Hematopoietic multipotent progenitor cell treated with erythropoietin and hydrocortisone succinate and interleukin-3 and kit ligand, for 17 days (in vitro differentiated cells): ENCODE measurements at regions not wholly inside any gene's neighbourhood (a gene's known extent, or its start where the extent isn't known, plus 50 kb on each side); places are given as distances from the start of the nearest gene placed in this dataset.
"Not testable (repeated sequence)": the region's sequence is repeated elsewhere in the genome, so short reads cannot be mapped to it uniquely, and the experiment has no call there.

Experiments
- DNase-seq: peaks from one replicate; pipeline ENCODE4 v3.0.0-alpha.2; 2015; ENCODE audit warnings: low spot score

DNA sequence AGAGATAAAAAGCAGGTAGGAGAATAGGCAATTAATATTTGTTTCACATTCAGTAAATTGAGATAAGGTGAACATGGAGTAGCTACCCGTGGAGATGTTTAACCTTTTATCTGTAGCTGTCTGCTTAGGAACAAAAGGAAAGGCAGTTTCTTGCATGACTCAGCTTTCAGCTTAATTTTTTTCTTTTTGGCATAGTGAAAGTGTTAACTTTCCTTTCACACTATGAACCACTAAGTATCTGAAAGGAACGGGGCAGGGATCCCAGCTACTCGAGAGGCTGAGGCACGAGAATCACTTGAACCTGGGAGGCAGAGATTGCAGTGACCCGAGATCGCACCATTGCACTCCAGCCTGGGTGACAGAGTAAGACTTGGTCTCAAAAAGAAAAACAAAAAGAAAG lies 176.0 kb downstream of the LACC1 start:
- not testable (repeated sequence) for DNase-seq

DNA sequence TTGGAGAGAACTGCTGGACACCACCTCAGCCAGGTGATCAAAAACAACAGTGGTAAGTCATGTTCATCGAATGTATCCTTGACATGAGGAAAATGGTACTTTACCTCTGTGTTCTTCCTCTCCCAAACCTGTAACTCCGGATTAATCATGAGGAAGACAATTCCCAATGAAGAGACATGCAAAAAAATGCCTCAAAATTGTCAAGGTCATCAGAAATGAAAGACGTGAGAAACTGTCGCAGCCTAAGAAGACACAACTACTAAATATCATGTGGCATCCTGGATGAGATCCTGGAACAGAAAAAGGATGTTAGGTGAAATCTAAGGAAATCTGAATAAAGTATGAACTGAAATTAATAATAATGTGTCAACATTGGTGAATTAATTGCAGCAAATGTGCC lies 178.4 kb downstream of the LACC1 start:
- no peak for DNase-seq

DNA sequence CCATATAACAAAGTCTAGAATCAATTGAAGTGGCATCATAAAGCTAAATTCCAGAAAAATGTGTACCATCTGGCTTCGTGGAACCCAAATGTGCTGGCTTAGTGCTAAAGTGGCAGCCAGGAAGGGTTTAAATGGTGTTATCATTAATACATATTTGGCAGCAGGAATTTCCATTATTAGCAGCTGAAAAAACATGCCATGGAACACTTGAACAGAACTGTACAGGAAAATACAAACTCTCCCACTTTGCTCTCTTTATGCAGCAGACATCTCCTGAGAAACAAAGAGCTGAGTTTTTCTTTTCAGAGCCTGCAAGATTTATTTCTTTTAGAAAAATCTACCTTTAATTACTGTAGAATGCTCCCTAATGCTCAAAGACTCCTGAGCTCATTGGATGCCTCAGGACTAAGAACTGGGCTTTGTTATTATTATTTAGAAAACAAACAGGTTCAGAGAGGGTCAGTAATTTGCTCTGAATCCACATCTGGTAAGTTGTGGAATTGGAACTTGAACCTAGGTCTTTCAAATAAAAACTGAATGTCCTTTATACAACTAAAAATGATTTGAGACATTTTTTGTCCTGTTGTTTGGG lies 179.0 kb downstream of the LACC1 start:
- DNase-seq, result no peak

DNA sequence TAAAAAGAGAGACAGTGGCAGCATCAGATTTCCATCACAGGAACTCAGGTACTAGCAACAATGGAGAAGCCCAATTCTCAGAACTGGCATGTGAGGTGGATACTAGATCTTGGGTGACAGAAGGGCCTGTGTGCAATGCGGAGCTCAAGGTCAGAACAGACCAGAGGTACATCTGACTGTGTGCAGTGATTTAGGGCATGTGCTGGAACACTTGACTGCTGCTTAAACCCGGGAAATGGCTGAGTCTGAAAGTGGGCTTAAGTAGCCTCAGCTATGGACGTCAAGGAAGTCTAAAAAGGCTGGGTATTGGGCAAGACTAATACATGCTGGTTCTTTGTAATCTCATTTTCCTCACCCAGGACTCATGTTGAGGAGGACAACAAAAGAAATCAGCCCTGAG lies 182.2 kb downstream of the LACC1 start:
- no peak for DNase-seq

DNA sequence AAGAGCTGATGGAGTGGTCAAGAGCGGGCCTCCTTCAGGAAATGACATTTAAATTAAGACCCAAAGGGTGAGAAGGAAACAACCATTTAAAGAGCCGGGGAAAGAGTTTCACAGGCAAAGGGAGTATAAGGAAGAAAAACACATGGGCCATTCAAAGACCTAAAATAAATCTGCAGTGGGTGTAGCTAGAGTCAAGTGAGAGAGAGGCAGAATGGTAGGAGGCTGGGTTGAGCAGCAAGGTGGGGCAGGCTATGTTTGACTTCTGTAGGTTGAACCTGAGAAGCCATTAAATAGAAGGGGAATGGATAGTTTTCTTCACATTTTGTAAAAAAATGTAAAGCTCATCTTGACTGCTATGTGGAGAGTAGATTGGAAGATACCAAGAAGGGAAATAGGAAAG lies 183.8 kb downstream of the LACC1 start:
- no peak for DNase-seq

DNA sequence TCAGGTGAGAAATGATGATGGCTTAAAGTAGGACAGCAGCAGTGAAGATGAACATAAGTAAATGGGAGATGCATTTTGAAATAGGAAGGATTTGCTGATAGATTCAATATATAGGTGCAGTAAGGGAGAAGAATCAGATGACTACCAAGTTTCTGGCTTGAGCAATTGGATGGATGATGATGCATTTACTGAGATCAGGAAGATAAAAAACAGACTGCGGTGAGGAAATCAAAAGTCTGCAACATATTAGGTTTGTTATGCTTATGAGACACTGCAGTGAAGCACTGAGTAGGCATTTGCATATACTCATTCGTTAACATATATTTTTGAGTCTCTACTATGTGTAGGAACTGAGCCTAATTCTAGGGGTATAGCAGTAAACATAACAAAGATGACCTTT lies 184.2 kb downstream of the LACC1 start:
- no peak for DNase-seq

DNA sequence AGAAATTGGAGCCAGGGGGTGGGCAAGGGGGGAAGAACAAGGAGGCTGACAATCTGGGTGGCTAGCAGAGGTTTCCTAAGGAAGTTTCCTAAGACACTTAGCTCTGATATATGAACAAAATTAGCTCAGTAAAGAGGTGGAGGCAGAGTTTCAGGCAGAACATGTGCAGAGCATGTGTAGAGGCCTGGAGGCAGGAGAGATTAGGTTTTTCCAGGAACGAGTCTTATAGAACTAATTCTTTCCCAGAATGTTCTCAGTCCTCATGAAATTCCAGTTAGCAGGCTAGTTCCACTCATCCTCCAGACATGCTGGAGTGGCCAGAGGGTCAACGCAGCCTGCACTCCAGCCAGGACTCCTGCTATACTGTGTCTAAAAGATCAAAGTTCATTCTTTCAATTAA lies 184.7 kb downstream of the LACC1 start:
- no peak for DNase-seq

DNA sequence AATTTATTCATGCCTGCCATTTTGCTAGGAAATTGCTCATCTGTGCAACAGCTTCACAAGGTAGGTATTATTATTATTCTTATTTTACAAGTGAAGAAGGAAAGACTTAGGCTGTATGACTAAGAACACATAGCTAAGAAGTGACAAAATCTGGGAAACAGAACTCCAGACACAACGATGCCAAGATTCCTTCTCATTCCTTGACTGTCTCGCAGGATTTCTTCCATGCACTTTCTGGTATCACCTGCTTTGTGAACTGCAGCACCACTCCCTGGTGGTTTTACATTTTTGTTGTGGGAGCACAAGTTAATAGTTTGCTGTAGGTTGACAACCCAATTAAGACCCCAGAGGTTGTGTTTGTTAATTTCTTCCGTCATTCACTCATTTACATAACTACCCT lies 188.5 kb downstream of the LACC1 start:
- no peak for DNase-seq

DNA sequence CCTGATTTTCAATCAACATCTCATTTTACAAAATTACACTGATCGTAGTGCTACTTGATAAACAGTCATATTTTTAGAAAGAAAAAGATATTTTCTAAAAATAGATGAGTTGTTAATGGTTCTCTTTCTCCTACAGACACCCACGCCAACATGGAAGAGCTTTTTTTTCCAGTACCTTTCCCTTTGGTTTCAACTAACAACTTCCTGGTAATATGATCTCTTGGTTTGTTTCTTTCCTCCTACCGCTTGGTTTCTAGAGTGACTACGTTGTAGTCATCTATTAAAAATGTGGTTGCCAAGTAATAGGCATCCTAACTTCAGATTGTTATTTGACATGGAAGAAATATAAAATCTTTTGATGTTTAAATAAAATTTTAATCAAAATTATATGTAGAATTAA lies 189.0 kb downstream of the LACC1 start:
- DNase-seq, result no peak

DNA sequence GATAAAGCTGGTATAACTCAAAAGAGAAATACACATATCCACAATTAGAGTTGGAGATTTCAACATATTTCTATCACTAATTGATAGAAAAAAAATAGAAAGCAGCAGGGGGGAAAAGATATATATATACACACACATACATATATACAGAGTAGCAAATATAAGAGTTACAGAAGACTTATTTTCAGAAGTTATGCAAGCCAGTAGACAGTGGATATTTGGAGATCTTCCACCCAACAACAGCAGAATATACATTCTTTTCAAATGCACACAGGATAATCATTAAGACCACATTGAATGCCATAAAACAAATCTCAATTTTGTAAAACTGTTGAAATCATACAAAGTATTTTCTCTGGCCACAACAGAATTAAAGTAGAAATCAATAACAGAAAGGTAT lies 192.8 kb downstream of the LACC1 start:
- no peak for DNase-seq

DNA sequence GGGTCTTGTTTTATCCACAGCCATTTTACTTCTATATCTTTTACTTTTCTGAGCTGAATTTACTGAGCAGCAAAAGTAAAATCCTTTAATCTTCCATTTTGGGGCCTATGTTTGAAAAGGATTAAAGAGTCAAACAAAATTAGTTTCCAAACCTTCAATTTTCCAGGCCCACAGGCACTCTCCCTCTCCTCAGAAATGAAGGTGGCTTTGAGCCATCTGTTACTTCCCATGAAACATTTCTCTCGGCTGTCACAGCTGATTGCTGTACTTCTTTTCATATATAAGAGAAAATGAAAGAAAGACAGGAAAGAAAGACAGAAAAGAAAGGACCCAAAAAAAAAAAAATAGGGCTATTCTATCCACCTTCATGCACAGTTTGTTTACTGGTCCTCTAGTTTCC lies 194.9 kb downstream of the LACC1 start:
- DNase-seq, result no peak

DNA sequence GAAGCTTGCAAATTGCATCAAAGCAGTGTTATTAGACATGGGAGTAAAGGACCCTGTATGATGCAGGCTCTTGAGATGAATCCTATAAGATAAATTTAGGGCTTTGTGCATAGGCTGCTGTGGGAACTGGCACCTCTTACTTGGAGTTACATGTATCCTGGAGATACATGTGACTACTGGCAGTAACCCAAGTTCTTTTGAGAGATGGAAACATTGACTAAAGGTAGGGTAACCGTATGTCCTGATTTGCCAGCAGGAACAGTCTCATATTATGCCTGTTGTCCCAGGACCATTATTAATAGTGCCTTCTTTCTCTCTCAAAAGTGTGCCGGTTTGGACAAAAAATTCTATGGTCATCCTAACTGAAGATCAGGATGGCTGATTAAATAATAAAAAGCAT lies 195.4 kb downstream of the LACC1 start:
- no peak for DNase-seq

DNA sequence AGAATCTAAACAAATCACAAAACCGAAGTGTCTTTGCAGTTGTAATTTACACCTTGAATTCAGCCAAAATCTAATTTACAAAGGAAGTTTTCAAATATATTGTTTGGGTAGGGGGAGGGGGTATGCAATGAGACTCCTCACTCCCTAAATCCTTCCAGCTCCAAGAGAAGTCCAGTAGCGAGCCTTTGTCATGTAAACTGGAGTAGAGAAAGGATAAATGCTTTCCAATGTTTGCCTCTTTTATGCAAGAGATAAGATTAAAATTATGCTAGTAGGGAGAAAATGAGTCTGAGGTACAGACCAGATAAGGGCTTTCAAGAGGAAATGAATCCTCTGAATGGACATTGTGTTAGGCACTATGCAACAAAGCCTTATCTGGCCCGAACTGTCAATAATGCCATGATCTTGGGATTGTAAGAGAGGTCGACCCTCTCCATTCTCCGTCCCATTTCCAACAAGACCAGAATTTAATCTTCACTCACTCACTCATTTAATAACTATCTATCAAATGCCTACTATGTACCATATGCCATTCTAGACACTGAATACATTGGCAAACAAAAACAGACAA lies 199.2 kb downstream of the LACC1 start:
- DNase-seq, result no peak

DNA sequence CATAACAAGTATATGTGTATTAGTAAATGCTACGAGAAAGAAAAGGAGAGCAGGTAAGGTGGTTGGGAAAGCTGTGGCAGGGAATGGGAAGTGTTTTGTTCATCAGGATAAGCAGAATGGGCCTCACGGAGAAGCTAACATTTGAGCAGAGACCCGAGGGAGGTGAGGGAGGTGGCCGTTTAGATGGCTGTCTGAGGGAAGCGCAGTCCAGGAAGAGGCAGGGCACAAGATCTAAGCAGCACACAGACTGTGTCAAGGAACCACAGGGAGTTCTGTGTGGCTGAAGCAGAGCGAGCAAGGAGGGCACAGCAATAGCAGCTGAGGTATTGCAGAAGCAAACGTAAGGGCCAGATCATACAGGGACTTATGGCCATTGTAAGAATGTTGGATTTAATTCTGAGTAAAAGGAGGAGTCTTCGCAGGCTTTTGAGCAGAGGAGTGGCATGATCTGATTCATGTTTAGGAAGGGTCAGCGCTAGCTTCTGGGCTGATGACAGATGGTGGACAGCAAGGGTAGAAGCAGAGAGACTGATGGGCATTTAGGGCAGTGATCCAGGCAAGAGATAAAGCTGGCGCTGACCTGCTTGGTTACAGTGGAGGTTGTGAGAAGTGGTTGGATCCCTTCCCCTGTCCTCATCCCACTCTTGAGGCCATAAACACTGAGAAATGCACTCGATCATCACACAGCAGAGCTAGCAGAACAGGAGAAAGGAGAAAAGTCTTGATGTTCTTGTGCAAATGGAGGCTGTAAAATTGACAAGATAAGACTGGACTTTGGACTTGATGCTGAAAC lies 199.9 kb downstream of the LACC1 start:
- no peak for DNase-seq

DNA sequence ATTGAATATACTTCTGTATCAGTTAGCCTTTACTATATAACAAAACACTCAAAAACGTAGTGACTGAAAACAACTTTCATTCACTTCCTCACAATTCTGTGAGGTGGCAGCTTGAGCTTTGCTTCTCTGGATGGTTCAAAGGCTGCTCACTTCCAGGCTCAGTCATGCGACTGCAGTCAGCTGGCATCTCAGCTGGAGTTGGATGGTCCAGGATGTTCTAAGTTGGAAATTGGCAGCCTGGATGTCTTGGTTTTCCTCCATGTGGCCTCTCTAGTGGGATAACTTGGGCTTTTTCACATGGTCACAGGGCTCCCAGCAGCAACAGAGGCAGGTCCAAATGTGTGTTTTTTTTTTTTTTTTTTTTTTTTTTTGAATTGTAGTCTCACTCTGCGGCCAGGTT lies 204.4 kb downstream of the LACC1 start:
- no peak for DNase-seq

DNA sequence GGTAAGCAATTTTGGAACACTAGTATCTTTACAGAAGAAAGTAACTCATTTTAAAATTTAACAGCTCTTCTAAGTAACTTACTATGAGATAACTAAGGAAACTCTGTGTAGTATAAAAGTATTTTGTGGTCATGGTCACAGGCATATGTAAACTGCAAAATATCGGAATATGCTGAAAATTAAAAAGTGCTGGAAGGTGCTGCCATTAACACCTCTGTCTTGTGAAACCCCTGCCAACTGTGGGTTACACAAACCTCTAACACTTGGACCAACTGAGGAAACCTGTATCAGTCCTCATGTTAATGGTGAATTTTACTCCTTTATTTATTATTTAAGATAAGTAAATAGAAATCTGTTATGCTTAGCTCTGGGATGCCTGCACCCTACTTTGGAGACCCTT lies 206.7 kb downstream of the LACC1 start:
- no peak for DNase-seq

DNA sequence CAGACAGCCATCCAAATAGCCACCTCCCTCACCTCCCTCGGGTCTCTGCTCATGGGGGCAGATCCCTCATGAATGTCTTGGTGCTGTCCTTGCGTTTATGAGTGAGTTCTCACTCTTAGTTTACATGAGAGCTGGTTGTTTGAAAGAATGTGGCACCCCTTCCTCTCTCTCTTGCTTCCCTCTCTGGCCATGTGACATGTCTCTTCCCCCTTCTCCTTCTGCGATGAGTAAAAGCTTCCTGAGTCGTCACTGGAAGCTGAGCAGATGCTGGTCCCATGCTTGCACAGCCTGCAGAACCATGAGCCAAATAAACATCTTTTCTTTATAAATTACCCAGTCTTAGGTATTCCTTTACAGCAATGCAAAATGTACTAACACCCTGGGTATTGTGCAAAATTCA lies 208.7 kb downstream of the LACC1 start:
- DNase-seq, result no peak

DNA sequence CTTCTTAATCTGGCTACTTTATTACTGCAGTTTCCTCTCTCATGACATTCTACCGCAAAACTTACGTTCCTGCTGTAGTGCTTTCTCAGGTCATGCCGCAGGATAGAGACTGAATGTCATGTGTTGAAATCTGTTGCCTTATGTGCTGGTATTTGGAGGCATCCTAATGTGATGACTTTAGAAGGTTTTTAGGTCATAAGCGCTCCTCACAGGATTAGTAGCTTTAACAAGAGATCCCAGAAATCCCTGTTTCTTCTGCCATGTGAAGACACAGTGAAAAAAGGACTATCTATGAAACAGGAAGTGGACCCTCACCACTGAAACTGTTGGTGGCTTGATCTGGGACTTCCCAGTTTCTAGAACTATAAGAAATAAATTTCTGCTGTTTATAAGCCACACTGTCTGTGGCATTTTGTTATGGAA lies 209.3 kb downstream of the LACC1 start:
- DNase-seq, result no peak

DNA sequence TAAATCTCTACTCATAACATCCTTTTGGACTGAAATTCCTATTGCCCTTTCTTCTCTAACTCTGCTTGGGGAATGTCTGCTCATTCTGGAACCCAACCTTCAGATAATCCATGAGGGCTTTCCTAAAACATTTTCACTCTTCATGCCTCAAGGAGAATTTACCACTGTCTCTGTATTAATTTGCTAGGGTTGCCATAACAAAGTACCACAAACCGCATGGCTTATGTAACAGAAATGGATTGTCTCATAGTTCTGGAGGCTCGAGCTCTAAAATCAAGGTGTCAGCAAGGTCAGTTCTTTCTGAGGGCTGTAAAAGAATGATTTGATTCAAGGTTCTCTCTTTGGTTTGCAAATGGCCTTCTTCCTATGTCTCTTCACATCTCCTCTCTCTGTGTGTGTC lies 209.7 kb downstream of the LACC1 start:
- DNase-seq, result no peak

DNA sequence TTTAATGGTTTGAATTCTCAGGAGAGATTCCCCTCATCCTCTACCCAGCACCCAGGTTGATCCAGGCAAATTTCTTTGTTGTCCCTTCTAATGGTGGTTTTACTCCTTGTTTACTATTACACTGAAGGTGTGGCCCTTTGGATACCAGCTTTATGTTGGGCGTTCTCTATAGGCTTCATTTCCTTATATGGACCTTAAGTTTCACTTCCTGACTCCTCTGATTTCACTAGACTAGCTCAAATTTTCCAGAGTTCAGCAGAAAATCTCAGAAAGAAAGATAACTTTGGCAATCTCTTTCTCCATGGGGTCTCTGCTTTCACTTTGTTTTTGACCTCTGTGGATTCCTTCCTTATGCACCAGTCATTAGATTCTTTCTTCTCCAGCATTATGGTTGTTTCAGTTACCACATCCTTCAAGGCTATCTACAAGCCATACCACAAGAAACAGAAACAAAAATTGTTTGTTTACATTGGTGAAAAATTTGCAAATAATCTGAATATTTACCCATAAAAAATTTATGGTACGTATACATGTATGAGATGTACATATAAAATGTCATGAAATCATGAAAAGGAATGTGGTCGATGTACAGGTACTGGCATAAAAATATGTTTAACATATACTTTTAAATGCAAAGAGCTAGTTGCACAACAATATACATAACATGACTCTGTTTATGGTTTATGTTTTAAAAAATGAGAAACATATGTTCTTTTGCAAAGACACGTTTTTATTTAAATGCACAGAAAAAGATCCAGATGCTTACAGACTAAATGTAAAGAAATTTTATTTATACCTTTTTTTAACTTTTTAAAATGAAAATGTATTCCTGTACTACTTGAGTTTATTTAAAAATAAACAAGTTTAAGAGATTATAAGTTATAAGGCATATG lies 212.6 kb downstream of the LACC1 start:
- DNase-seq, result no peak

DNA sequence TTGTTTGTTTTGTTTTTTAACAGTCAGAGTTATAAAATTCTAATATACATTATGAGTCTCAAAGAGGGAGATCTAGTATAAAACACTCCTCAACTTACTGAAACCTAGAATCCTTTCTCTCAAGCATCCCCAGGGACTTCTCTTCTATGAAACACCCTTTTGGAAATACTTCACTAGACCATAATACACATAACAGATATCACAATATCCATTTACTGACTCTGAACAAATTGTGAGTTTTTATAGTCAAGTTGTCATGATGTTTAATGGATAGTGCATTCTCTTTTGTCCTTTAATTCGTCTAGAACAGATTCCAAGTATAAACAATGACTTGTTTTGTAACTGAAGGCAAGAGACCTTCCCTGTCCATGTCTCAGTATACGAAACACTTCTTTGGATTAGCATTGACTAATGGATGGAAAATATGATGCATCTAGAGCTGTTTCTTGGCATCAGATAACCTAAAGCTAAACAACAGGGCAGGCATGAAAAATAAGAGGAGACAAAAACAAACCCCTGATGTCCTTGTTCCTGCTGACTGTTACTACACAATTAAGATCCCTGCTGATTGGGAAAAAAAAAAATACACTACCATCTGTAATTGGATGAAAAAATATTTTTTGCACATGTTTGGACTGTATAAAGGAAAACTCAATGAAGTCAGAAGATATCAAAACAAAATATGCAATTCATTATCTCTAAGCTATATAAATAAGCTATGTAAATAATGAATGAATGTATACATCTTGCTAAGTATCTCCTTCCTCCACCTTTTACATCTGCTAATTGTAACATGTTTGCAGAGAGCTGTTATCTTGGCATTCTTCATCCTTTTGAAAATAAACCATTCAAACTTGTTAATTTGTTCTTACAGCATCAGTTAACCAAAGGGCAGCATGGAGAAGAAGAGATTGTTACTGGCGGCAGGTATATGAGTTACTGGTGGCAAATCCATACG lies 214.2 kb downstream of the LACC1 start:
- no peak for DNase-seq

DNA sequence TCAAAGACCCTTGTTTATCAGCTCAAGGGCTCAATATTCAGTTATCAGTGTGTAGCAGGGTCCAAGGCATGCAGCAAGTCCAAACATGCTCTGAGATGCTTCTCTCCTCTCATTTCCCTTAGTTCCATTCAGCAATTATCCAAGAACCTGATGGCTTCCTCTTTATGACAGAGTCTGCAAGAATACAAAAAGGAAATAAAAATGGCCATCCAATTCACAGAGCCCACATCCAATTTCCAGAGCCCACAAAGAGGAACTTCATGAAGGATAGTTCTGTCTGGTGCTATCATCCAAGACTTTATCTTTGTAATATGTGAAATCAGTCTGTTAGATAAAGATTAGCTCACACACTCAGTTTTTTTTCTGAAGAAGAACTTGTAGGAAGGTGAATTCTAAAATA lies 217.2 kb downstream of the LACC1 start:
- DNase-seq, result no peak
